Ramos (cell line): ENCODE measurements at regions not wholly inside any gene's neighbourhood (a gene's known extent, or its start where the extent isn't known, plus 50 kb on each side); places are given as distances from the start of the nearest gene placed in this dataset.

Source experiments
- in situ Hi-C: fragments of 300-500 bp; cut with MboI; formaldehyde crosslinking; loops from one replicate; pipeline ENCODE4 v1.14.3; 2022; ENCODE audit warnings: low sequenced_read_pairs; ENCODE audit not compliant: unreplicated experiment

- in situ Hi-C loops: loop anchor here (10.0 kb wide), 1 partner anchor 425 kb away; no protein-coding TSS in a partner anchor
These were observed 64.5 kb downstream of the COPS8 start for GRCh38 chr2:237150186-237150585.

- in situ Hi-C loops: loop anchor here (10.0 kb wide), 1 partner anchor 424 kb away; no protein-coding TSS in a partner anchor
These were observed 65.2 kb downstream of the COPS8 start for GRCh38 chr2:237150831-237151375.

- in situ Hi-C loops: loop anchor here (10.0 kb wide), 1 partner anchor 422 kb away; no protein-coding TSS in a partner anchor
These were observed 66.7 kb downstream of the COPS8 start for GRCh38 chr2:237152361-237152760.

- in situ Hi-C loops: loop anchor here (10.0 kb wide), 1 partner anchor 422 kb away; no protein-coding TSS in a partner anchor
These were observed 67.5 kb downstream of the COPS8 start for GRCh38 chr2:237153181-237153580.

- in situ Hi-C loops: loop anchor here (10.0 kb wide), 1 partner anchor 421 kb away; no protein-coding TSS in a partner anchor
These were observed 68.5 kb downstream of the COPS8 start for GRCh38 chr2:237154082-237154638.

- in situ Hi-C loops: loop anchor here (10.0 kb wide), 1 partner anchor 420 kb away; no protein-coding TSS in a partner anchor
These were observed 69.5 kb downstream of the COPS8 start for GRCh38 chr2:237154884-237155851.

- in situ Hi-C loops: loop anchor here (10.0 kb wide), 1 partner anchor 419 kb away; no protein-coding TSS in a partner anchor
These were observed 70.6 kb downstream of the COPS8 start for GRCh38 chr2:237156031-237156856.

GRCh38 chr2:237156857-237157779 lies 71.4 kb downstream of the COPS8 start:
- in situ Hi-C loops: loop anchor here (10.0 kb wide), 1 partner anchor 418 kb away; no protein-coding TSS in a partner anchor

GRCh38 chr2:237157780-237158102 lies 72.1 kb downstream of the COPS8 start:
- in situ Hi-C loops: loop anchor here (10.0 kb wide), 1 partner anchor 417 kb away; no protein-coding TSS in a partner anchor

GRCh38 chr2:237158194-237158593 lies 72.5 kb downstream of the COPS8 start:
- in situ Hi-C loops: loop anchor here (10.0 kb wide), 1 partner anchor 417 kb away; no protein-coding TSS in a partner anchor

GRCh38 chr2:237159006-237159911 lies 73.6 kb downstream of the COPS8 start:
- in situ Hi-C loops: loop anchor here (10.0 kb wide), 1 partner anchor 416 kb away; no protein-coding TSS in a partner anchor

- in situ Hi-C loops: no loop called here
These were observed 74.7 kb downstream of the COPS8 start for GRCh38 chr2:237160271-237160919.

GRCh38 chr2:237161189-237161588 lies 75.5 kb downstream of the COPS8 start:
- in situ Hi-C loops: no loop called here

- in situ Hi-C loops: no loop called here
These were observed 77.3 kb downstream of the COPS8 start for GRCh38 chr2:237162959-237163358.

- in situ Hi-C loops: no loop called here
These were observed 78.9 kb downstream of the COPS8 start for GRCh38 chr2:237164474-237165042.

- in situ Hi-C loops: no loop called here
These were observed 80.0 kb downstream of the COPS8 start for GRCh38 chr2:237165405-237166276.
